Naive thymus-derived CD4-positive, alpha-beta T cell (primary cell): ENCODE measurements at regions not wholly inside any gene's neighbourhood (a gene's known extent, or its start where the extent isn't known, plus 50 kb on each side); places are given as distances from the start of the nearest gene placed in this dataset.

ENCODE experiments used
- ATAC-seq: fragments of 150-1000 bp; cut with Tn5 transposase; 2 replicates; pipeline ENCODE4 v1.10.0; 2021; ENCODE audit warnings: mild to moderate bottlenecking, moderate library complexity
- CTCF ChIA-PET: fragments of 350-600 bp; sonication (Branson Sonifier 250); formaldehyde crosslinking; loops from one replicate; lab custom pipeline; 2021; ENCODE audit warnings: antibody characterized with exemption; lab: Charles Lee
- POLR2A ChIA-PET: fragments of 350-600 bp; sonication (Branson Sonifier 250); formaldehyde crosslinking; loops from one replicate; lab custom pipeline; 2021; ENCODE audit warnings: antibody characterized with exemption, inconsistent platforms; lab: Charles Lee
- DNase-seq, 9 donors: peaks; one replicate each; pipeline versions ENCODE4 v3.0.0 to v3.0.0-alpha.2; 2020 to 2022; ENCODE audit warnings: mixed read lengths in 1 of 9
- H3K27ac ChIP-seq: one replicate; pipeline ENCODE4 v1.7.0; 2013; ENCODE audit warnings: mild to moderate bottlenecking, low read depth, low read length, moderate library complexity
- H3K27me3 ChIP-seq, 2 donors: one replicate each; pipeline ENCODE4 v1.7.0; 2013; ENCODE audit warnings: low read length in 2 of 2, mild to moderate bottlenecking in 2 of 2, moderate library complexity in 2 of 2; ENCODE audit not compliant: control insufficient read depth in 2 of 2, insufficient read depth in 2 of 2
- H3K36me3 ChIP-seq, 3 experiments: 1 replicate in 2 of 3; 2 replicates in 1 of 3; pipeline ENCODE4 v1.7.0; 2013; ENCODE audit warnings: low read length in 3 of 3, mild to moderate bottlenecking in 3 of 3, moderate library complexity in 1 of 3; ENCODE audit not compliant: insufficient read depth in 3 of 3, control insufficient read depth in 2 of 3
- H3K4me1 ChIP-seq, 2 donors: one replicate each; pipeline ENCODE4 v1.7.0; 2013; ENCODE audit warnings: low read length in 2 of 2, mild to moderate bottlenecking in 2 of 2, moderate library complexity in 1 of 2; ENCODE audit not compliant: control insufficient read depth in 2 of 2, insufficient read depth in 2 of 2
- H3K4me3 ChIP-seq: 2 replicates; pipeline ENCODE4 v1.7.0; 2013; ENCODE audit warnings: mild to moderate bottlenecking, low read length
- H3K9me3 ChIP-seq, 3 experiments: 1 replicate in 2 of 3; 2 replicates in 1 of 3; pipeline ENCODE4 v1.7.0; 2013; ENCODE audit warnings: low read length in 3 of 3; ENCODE audit not compliant: control insufficient read depth in 2 of 3
- H3K27ac Mint-ChIP-seq, 9 donors: one replicate each; pipeline ENCODE4 v1.8.0; 2020 to 2022; ENCODE audit warnings: mixed read lengths in 9 of 9, mild to moderate bottlenecking in 8 of 9, moderate library complexity in 5 of 9, inconsistent platforms in 2 of 9
- H3K27me3 Mint-ChIP-seq, 5 donors: one replicate each; pipeline ENCODE4 v1.8.0; 2021 to 2022; ENCODE audit warnings: mixed read lengths in 5 of 5, mild to moderate bottlenecking in 1 of 5
- H3K36me3 Mint-ChIP-seq, 5 donors: one replicate each; pipeline ENCODE4 v1.8.0; 2020 to 2022; ENCODE audit warnings: mixed read lengths in 5 of 5, mild to moderate bottlenecking in 3 of 5, inconsistent platforms in 1 of 5
- H3K4me1 Mint-ChIP-seq, 7 donors: one replicate each; pipeline ENCODE4 v1.8.0; 2020 to 2022; ENCODE audit warnings: mixed read lengths in 7 of 7, mild to moderate bottlenecking in 3 of 7, inconsistent platforms in 1 of 7
- H3K4me3 Mint-ChIP-seq, 10 donors: one replicate each; pipeline ENCODE4 v1.8.0; 2020 to 2022; ENCODE audit warnings: mild to moderate bottlenecking in 10 of 10, mixed read lengths in 10 of 10, moderate library complexity in 6 of 10, inconsistent platforms in 2 of 10
- H3K9me3 Mint-ChIP-seq, 11 donors: one replicate each; pipeline ENCODE4 v1.8.0; 2020 to 2022; ENCODE audit warnings: mixed read lengths in 11 of 11, mild to moderate bottlenecking in 4 of 11, inconsistent platforms in 1 of 11, moderate library complexity in 1 of 11
- intact Hi-C, 2 donors: fragments of 100-400 bp; cut with micrococcal nuclease; formaldehyde crosslinking; loops; one replicate each; pipeline ENCODE4 v1.15.1; 2023

GRCh38 chr18:11377766-11378540 lies 228.6 kb upstream of the PIEZO2 start:
- Mint-ChIP-seq H3K36me3 (no peaks in the 10 kb centered on the region), H3K4me3 (no peak overlapping the region), H3K27ac (no peak overlapping the region), H3K9me3 (peaks cover 0 to 5% (median 0%) of the 10 kb centered on the region in 11 donors), H3K27me3 (peaks cover 0 to 6% (median 0%) of the 10 kb centered on the region in 5 donors), H3K4me1 (peaks cover 0 to 1% (median 0%) of the 10 kb centered on the region in 7 donors)
- Histone ChIP-seq H3K36me3 (no peaks in the 10 kb centered on the region), H3K9me3 (no peaks in the 10 kb centered on the region), H3K4me1 (no peaks in the 10 kb centered on the region), H3K27ac (no peak overlapping the region), H3K27me3 (no peaks in the 10 kb centered on the region), H3K4me3 (no peak overlapping the region)
- DNase-seq = no peak
- ChIA-PET POLR2A (interaction anchor here (0.6 kb wide), 1 partner anchor 1404 kb away, joined by 3 read pairs; no protein-coding TSS in a partner anchor), CTCF (no interaction called here)
- ATAC-seq = peak; percentile 26
- intact Hi-C loops = no loop called here

- ATAC-seq (no peak), DNase-seq (no peak)
- Histone ChIP-seq H3K27me3 (no peaks in the 10 kb centered on the region), H3K4me1 (no peaks in the 10 kb centered on the region), H3K4me3 (no peak overlapping the region), H3K36me3 (no peaks in the 10 kb centered on the region), H3K27ac (no peak overlapping the region), H3K9me3 (no peaks in the 10 kb centered on the region)
- Mint-ChIP-seq H3K9me3 (peaks cover 0 to 6% (median 0%) of the 10 kb centered on the region in 11 donors), H3K36me3 (no peaks in the 10 kb centered on the region), H3K4me3 (no peak overlapping the region), H3K27ac (no peak overlapping the region), H3K4me1 (no peaks in the 10 kb centered on the region), H3K27me3 (peaks cover 0 to 5% (median 0%) of the 10 kb centered on the region in 5 donors)
- intact Hi-C loops = no loop called here
- CTCF ChIA-PET = no interaction called here
- POLR2A ChIA-PET = no interaction called here
These were observed 222.8 kb upstream of the PIEZO2 start for GRCh38 chr18:11372163-11372562.

- H3K9me3 ChIP-seq = no peaks in the 10 kb centered on the region
- ATAC-seq = no peak
- no peak overlapping the region for H3K27ac ChIP-seq
- H3K36me3 ChIP-seq = no peaks in the 10 kb centered on the region
- no peaks in the 10 kb centered on the region for H3K4me1 Mint-ChIP-seq
- no peaks in the 10 kb centered on the region for H3K27me3 Mint-ChIP-seq
- H3K27me3 ChIP-seq = no peaks in the 10 kb centered on the region
- no peak overlapping the region for H3K27ac Mint-ChIP-seq
- ChIA-PET CTCF (no interaction called here), POLR2A (no interaction called here)
- no peaks in the 10 kb centered on the region for H3K4me1 ChIP-seq
- peaks cover 0 to 6% (median 0%) of the 10 kb centered on the region in 11 donors for H3K9me3 Mint-ChIP-seq
- H3K4me3 ChIP-seq = no peak overlapping the region
- DNase-seq = no peak
- no peak overlapping the region for H3K4me3 Mint-ChIP-seq
- no peaks in the 10 kb centered on the region for H3K36me3 Mint-ChIP-seq
- intact Hi-C loops = no loop called here
These were observed 220.2 kb upstream of the PIEZO2 start for GRCh38 chr18:11369556-11369955.

GRCh38 chr18:11368020-11368419 lies 218.7 kb upstream of the PIEZO2 start:
- Mint-ChIP-seq H3K27me3 (no peaks in the 10 kb centered on the region), H3K4me3 (no peak overlapping the region), H3K27ac (no peak overlapping the region), H3K9me3 (peaks cover 0 to 5% (median 0%) of the 10 kb centered on the region in 11 donors), H3K36me3 (no peaks in the 10 kb centered on the region), H3K4me1 (no peaks in the 10 kb centered on the region)
- Histone ChIP-seq H3K9me3 (no peaks in the 10 kb centered on the region), H3K36me3 (no peaks in the 10 kb centered on the region), H3K27ac (no peak overlapping the region), H3K4me3 (no peak overlapping the region), H3K4me1 (no peaks in the 10 kb centered on the region), H3K27me3 (no peaks in the 10 kb centered on the region)
- DNase-seq (no peak), ATAC-seq (no peak)
- CTCF ChIA-PET = no interaction called here
- intact Hi-C loops = no loop called here
- POLR2A ChIA-PET = no interaction called here

- Mint-ChIP-seq H3K36me3 (no peaks in the 10 kb centered on the region), H3K27me3 (no peaks in the 10 kb centered on the region), H3K4me3 (no peak overlapping the region), H3K4me1 (no peaks in the 10 kb centered on the region), H3K9me3 (peaks cover 0 to 5% (median 0%) of the 10 kb centered on the region in 11 donors), H3K27ac (no peak overlapping the region)
- no peak overlapping the region for H3K4me3 ChIP-seq
- ChIA-PET POLR2A (no interaction called here), CTCF (no interaction called here)
- no peaks in the 10 kb centered on the region for H3K4me1 ChIP-seq
- DNase-seq (no peak), ATAC-seq (no peak)
- H3K27ac ChIP-seq = no peak overlapping the region
- no peaks in the 10 kb centered on the region for H3K9me3 ChIP-seq
- intact Hi-C loops = no loop called here
- no peaks in the 10 kb centered on the region for H3K36me3 ChIP-seq
- H3K27me3 ChIP-seq = no peaks in the 10 kb centered on the region
These were observed 218.0 kb upstream of the PIEZO2 start for GRCh38 chr18:11367351-11367750.

GRCh38 chr18:11366410-11366809 lies 217.0 kb upstream of the PIEZO2 start:
- Mint-ChIP-seq H3K9me3 (peaks cover 0 to 4% (median 0%) of the 10 kb centered on the region in 11 donors), H3K4me3 (no peak overlapping the region), H3K27ac (no peak overlapping the region)

GRCh38 chr18:11362856-11363255 lies 213.5 kb upstream of the PIEZO2 start:
- Mint-ChIP-seq H3K9me3 (peaks cover 0 to 3% (median 0%) of the 10 kb centered on the region in 11 donors), H3K27me3 (no peaks in the 10 kb centered on the region), H3K4me3 (no peak overlapping the region), H3K27ac (no peak overlapping the region), H3K36me3 (no peaks in the 10 kb centered on the region), H3K4me1 (no peaks in the 10 kb centered on the region)
- CTCF ChIA-PET = no interaction called here
- Histone ChIP-seq H3K9me3 (no peaks in the 10 kb centered on the region), H3K27me3 (no peaks in the 10 kb centered on the region), H3K36me3 (no peaks in the 10 kb centered on the region), H3K4me3 (no peak overlapping the region), H3K4me1 (no peaks in the 10 kb centered on the region), H3K27ac (no peak overlapping the region)
- intact Hi-C loops = no loop called here
- DNase-seq (no peak), ATAC-seq (no peak)
- POLR2A ChIA-PET = no interaction called here

More at GRCh38 chr18:11366410-11366809, 217.0 kb upstream of the PIEZO2 start:
- no peaks in the 10 kb centered on the region for H3K4me1 ChIP-seq
- no peaks in the 10 kb centered on the region for H3K27me3 ChIP-seq
- DNase-seq (no peak), ATAC-seq (no peak)
- H3K27me3 Mint-ChIP-seq = no peaks in the 10 kb centered on the region
- intact Hi-C loops = no loop called here
- H3K36me3 ChIP-seq = no peaks in the 10 kb centered on the region
- no peak overlapping the region for H3K4me3 ChIP-seq
- H3K27ac ChIP-seq = no peak overlapping the region
- CTCF ChIA-PET = no interaction called here
- POLR2A ChIA-PET = no interaction called here
- H3K4me1 Mint-ChIP-seq = no peaks in the 10 kb centered on the region
- H3K36me3 Mint-ChIP-seq = no peaks in the 10 kb centered on the region
- H3K9me3 ChIP-seq = no peaks in the 10 kb centered on the region
